ENCODE measurements at regions not wholly inside any gene's neighbourhood (a gene's known extent, or its start where the extent isn't known, plus 50 kb on each side); places are given as distances from the start of the nearest gene placed in this dataset.

- no peak for TF ChIP-seq CTCF (IDR thresholded peaks at IDR 0.05)
- no peak for TF ChIP-seq POLR2A (IDR thresholded peaks at IDR 0.05)
- no peak for TF ChIP-seq EP300 (IDR thresholded peaks at IDR 0.05)
Measured at GRCh38 chr6:94045099-94045829, 625.9 kb upstream of the EPHA7 start.

Measured in ovary (tissue), 3 donors.